SK-N-SH (cell line): ENCODE measurements at regions not wholly inside any gene's neighbourhood (a gene's known extent, or its start where the extent isn't known, plus 50 kb on each side); places are given as distances from the start of the nearest gene placed in this dataset.

Source experiments
- CTCF ChIP-seq: fragments of 200-600 bp; sonication (generic); IDR thresholded peaks from 2 replicates; pipeline ENCODE4 v1.6.1; 2017; ENCODE audit warnings: antibody characterized with exemption, mild to moderate bottlenecking, moderate library complexity
- NRF1 ChIP-seq: IDR thresholded peaks from 2 replicates; pipeline ENCODE4 v1.6.1; 2012; ENCODE audit warnings: low read depth, mild to moderate bottlenecking, low read length
- RFX5 ChIP-seq: IDR thresholded peaks from 2 replicates; pipeline ENCODE4 v1.6.1; 2012; ENCODE audit warnings: mild to moderate bottlenecking, improper control_type of control experiment, low read length
- RXRA ChIP-seq: IDR thresholded peaks from 2 replicates; pipeline ENCODE4 v1.4.0; 2012; ENCODE audit warnings: low read depth, mild to moderate bottlenecking, borderline replicate concordance
- SMC3 ChIP-seq: IDR thresholded peaks from 2 replicates; pipeline ENCODE4 v1.6.1; 2012; ENCODE audit warnings: low read depth, low read length, improper control_type of control experiment

- TF ChIP-seq RXRA = no peak
- TF ChIP-seq CTCF = no peak
- TF ChIP-seq RFX5 = no peak
- no peak for TF ChIP-seq NRF1
- TF ChIP-seq SMC3 = no peak
Measured at GRCh38 chr4:24262084-24262483, 322.3 kb downstream of the DHX15 start.
